Esophagus muscularis mucosa (tissue), 3 donors: ENCODE measurements at regions not wholly inside any gene's neighbourhood (a gene's known extent, or its start where the extent isn't known, plus 50 kb on each side); places are given as distances from the start of the nearest gene placed in this dataset.

Source experiments
- POLR2A ChIP-seq: fragments of 450-650 bp; IDR thresholded peaks from one replicate; pipeline ENCODE4 v1.6.1; 2017; ENCODE audit warnings: antibody characterized with exemption, moderate library complexity, mild to moderate bottlenecking, low read depth
- TF ChIP-seq, protein P1 (sequence below), 3 experiments: fragments of 200-600 bp in 2 of 3; fragments of 450-650 bp in 1 of 3; sonication (generic) in 2 of 3; IDR thresholded peaks; one replicate each; pipeline ENCODE4 v1.5.1; 2017 to 2019; ENCODE audit warnings: antibody characterized with exemption in 3 of 3, mild to moderate bottlenecking in 2 of 3, moderate library complexity in 1 of 3

DNA sequence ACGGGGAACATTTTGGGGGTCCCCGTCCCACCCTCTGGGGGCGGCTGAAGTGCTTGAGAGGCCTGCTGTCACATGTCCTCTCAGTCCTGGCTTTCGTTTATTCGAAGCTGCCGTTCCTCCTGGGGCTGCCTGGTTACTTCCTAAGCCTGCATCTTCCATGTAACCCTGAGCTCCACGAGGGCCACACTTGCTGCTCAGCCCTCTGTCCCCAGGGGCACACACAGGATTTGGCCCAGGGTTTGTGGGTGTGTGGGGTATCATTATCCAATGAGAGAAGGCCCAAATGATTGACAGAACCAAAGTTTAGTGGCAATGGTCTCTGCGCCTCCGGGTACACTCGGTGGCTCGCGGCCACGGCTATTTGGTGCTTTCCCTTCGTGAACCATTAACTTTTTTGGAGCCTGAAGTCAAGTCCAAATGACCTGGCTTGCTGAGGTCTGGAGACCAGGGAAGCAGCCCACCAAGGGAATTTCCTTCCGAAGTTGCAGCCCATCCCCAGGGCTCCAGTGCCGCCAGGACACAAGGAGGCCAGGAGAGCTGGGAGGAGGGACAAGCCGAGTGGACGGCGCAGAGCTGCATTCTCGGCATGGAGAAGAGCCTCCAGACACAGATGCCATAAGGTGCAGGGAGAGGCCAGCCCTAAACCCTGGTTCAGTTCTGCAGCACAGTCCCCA, 131.4 kb upstream of the FOXF1 start:
- TF ChIP-seq, protein P1, sequence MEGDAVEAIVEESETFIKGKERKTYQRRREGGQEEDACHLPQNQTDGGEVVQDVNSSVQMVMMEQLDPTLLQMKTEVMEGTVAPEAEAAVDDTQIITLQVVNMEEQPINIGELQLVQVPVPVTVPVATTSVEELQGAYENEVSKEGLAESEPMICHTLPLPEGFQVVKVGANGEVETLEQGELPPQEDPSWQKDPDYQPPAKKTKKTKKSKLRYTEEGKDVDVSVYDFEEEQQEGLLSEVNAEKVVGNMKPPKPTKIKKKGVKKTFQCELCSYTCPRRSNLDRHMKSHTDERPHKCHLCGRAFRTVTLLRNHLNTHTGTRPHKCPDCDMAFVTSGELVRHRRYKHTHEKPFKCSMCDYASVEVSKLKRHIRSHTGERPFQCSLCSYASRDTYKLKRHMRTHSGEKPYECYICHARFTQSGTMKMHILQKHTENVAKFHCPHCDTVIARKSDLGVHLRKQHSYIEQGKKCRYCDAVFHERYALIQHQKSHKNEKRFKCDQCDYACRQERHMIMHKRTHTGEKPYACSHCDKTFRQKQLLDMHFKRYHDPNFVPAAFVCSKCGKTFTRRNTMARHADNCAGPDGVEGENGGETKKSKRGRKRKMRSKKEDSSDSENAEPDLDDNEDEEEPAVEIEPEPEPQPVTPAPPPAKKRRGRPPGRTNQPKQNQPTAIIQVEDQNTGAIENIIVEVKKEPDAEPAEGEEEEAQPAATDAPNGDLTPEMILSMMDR (IDR thresholded peaks at IDR 0.05): no peak
- TF ChIP-seq POLR2A: no peak
